GM21529 (cell line): ENCODE measurements at regions not wholly inside any gene's neighbourhood (a gene's known extent, or its start where the extent isn't known, plus 50 kb on each side); places are given as distances from the start of the nearest gene placed in this dataset.
"Not testable (repeated sequence)": the region's sequence is repeated elsewhere in the genome, so short reads cannot be mapped to it uniquely, and the experiment has no call there.

Experiments
- ATAC-seq: cut with Tn5 transposase; IDR thresholded peaks from one replicate; pipeline ENCODE4 v1.9.1; 2021; ENCODE audit not compliant: unreplicated experiment

DNA sequence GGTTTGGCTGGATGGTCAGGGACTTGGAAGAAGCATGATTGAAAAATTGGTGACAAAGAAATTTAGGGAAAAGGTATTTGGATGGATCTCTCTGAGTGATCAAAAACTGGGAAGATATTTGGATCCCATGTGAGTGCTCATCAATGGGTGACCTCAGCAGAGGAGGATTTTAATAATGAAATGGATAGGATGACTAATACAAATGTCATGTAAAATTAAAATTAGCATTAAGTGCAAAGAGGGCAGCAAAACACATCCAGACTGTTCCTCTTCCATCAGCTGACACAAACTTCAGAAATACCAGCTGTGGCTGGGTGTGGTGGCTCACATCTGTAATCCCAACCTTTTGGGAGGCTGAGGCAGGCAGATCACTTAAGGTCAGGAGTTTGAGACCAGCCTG is 151.7 kb downstream of the THBS2 start:
- no peak for ATAC-seq

DNA sequence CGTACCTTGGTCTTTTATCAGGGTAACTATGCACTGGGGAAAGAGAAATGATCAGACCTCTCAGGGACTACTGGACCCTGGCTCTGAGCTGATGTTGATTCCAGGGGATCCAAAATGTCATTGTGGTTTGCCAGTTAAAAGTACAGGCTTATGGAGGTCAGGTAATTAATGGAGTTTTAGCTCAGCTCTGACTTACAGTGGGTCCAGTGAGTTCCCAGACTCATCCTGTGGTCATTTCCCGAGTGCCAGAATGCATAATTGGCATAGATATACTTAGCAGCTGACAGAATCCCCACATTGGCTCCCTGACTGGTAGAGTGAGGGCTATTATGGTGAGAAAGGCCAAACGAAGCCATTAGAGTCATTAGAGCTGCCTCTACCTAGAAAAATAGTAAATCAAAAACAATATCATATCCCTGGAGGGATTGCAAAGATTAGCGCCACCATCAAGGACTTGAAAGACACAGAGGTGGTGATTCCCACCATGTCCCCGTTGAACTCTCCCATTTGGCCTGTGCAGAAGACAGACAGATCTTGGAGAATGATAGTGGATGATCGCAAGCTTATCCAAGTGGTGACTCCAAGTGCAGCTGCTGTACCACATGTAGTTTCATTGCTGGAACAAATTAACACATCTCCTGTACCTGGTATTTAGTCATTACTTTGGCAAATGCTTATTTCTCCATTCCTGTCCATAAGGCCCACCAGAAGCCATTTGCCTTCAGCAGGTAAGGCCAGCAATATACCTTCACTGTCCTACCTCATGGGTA is 152.4 kb downstream of the THBS2 start:
- no peak for ATAC-seq

DNA sequence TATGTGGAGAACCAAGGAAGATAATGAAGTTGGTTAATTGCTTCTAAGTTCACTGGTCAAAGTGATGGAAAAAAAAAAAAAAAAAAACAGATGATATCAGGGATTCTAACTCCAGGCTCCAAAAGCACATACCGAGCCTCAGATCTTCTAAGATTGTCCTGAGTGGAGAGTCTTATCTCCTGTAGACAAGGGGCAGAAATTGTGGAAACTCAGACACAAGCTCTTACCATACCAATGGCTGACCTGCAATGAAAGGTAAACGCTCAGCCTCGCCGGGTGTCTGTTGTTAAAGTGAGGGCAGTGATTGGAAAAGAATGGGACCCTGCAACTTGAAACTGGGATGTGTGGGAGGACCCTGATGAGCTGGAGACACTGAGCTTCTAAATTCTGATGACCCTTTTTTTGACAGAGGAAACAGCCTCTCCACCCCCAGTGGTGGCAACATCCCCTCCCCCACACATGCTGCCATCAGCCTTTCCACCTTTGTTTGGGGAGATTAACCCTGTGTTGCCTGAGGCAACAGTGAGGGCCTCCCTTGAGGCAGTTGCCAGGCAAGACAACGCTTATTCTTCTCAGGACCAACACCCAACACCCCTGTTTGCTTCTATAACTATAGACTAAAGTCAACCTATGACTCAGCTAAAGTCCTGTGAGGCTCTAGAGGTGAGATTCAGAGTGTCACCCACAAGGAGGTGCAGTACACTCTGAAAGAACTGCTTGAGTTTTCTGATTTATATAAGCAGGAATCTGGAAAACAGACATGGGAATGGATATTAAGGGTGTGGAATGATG is 154.0 kb downstream of the THBS2 start:
- ATAC-seq: no peak

DNA sequence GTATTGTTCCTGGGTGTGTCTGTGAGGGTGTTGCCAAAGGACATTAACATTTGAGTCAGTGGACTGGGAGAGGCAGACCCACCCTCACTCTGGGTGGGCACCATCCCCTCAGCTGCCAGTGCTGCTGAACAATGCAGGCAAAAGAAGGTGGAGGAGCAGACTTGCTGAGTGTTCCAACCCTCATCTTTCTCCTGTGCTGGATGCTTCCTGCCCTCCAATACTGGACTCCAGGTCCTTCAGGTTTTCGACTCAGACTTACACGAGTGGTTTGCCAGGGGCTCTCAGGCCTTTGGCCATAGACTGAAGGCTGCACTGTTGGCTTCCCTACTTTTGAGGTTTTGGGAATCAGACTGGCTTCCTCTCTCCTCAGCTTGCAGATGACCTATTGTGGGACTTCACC is 155.0 kb downstream of the THBS2 start:
- ATAC-seq: not testable (repeated sequence)

DNA sequence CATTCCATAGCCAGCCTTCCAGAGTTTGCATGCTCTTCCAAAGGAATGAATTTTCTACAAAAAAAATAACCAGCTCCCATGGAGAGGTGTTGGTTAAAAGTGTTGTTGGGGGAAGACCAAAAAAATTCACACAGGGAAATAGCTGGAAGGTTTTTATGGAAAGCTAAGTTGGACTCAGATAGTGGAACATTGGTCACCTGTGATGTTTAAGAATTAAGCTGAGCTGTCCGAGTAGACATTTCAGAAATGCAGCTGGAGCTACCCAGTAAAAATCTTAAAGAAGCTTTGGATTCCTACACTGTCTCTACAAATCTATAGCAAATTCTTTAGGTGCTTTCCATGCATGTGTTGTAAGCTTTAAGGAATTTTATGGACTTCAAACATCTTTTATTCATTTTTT is 155.5 kb downstream of the THBS2 start:
- no peak for ATAC-seq

DNA sequence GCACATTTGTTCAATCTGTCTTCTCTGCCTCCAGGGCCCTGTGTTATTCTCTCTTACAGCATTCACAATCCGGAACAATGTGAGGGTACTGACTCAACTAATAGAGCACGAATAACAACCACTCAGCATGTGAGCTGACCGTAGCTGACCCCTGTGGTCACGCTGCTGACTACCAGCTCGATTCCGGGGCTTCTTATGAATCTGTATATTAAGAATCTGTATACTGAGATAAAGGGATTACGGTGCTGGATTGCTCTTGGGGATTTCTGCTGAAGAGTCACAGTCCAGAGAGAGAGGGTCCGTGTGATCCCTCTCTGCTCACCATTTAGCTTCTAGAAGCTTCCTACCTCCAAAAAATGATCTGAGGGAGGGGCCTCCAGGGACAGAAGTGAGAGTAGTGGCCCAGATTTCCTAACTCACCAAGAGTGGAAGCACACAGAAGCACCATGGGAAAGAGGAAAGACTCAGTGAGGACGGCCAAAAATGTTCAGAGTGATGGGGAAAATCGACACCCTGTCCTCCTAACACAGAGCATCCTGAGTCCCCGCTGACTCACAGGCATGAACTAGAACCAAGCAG is 156.2 kb downstream of the THBS2 start:
- no peak for ATAC-seq

DNA sequence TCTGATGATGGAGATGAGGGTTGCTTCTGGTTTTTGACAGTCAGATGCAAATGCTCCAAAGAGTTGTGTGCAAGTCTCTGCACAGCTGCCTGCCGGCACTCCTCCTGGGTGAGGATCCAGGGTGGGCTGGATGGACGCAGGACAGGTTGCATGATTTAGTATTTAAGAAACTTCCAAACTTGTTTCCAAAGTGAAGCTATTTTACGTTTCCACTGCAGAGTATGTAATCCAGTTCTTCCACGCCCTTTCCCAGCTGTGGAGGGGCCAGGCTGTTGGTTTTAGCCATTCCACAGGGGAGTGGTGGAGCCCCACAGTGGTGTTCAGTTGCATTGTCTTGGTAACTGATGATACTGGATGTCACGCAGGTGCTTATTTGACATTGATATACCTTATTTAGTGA is 157.3 kb downstream of the THBS2 start:
- no peak for ATAC-seq

DNA sequence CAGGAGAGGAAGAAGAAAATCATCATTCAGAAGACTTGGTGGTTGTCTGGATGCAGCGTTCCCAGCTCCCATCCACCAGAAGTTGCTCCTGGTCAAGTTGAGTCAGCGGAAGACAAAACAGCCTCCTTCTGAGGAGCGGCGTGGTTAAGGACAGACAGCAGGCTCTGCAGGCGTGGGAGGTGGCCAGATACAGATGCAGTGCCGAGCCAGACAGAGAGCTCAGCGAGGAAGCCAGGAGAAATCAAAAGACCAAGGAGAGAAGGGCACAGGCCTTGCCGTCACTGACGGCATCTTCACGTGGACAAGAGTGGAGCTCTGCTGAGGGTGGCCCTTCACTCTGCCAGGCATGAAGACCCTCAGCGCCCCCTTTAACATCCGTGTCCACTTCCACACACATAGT is 158.5 kb downstream of the THBS2 start:
- ATAC-seq: no peak

DNA sequence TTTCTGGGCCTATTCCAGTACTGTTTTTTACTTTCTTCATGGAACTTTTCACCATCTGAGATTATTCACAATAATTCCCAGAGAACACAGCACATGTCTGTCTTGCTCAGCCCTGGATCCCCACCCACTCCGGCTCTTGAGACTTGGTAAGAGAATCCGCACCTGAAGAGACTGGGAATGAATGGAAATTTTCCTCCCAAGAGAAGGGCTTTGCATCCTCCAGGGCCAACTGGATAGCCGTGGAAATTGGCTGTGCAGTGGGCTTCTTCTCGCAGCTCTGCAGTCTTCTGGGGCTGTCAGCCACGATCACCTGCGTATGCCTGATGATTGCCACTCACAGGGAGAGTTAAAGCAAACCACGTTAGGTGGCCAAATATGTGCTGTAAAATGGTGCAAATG is 159.1 kb downstream of the THBS2 start:
- ATAC-seq: no peak

DNA sequence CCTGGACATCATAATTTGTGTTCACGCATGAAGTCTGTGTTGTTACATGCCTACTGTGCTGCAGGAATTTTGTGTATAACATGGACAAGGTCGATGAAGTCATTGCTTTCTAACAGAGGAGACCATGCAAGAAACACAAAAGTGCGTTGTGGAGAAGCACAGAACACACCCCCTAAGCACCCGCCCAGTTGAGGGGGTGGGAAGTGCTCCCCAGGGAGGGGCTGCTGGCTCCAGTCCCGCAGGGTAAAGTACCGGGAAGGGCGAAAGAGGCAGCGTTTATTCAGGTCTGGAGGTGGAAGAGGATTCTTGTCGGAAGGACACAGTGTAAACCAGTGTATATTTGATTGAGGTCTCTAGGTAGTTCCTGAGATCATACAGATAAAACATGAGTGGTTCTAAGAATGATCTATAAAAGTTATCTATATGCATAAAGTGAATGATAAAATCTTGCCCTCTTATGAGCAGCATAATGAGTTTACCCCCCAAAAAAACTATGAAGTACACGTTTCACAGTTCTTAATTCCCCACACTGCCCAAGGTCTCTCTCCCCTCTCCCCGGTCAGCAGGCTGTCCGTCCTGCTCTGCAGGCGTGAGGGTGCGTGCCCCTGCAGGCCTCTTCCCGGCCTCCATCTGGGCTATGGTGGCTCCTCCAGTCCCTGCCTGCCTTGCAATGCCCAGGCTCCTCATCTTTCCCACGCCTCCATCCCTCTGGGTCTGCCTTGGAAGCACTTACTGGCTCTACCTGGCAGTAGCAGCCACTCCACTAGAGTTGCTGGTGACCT is 159.7 kb downstream of the THBS2 start:
- no peak for ATAC-seq

DNA sequence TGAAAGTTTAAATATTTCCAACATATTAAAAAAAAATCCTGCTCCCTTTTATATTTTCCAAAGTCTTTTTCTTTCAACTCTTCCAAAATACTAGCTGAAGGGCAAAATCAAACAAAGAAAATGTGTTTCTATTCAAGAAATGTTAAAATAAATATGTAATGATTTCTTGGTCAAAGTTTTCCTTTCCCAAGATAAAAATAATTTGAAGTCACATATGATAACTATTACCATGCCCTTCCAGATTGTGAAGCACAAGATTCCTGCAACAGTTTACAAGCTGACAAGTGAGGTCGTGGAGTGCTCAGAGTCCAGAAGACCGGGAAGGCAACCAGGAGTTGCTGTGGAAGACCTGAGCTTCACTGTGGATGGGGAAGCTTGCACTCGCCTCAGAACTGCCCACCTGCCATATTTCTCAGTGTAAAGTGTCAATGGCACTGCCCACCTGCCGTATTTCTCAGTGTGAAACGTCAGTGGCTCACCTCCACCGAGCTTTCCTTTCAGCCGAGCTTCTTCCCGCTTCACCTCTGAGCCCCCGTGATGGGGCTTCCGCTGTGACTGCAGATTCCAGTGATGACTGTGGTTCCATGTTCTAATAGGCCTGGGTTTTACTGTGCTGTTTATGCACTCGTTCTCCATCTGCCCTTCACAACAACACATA is 160.5 kb downstream of the THBS2 start:
- ATAC-seq: no peak

DNA sequence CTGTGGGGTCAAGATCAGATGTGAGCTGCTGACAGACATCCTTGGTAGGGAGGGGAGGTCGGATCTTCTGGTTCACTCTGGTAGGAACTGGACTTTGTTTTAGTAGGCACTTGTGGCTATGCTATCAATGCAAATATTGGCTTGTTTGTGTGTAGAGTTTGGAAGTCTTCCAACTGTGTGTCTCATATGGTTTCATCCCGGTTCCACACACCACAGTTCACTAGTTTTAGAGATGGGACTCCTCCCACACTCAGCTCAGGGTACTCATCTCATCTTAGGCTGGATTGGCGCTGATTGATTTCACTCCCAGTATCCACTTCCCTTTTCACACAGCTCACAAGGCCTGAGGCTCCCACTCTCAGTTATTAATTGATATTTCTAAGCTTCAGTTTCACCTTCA is 161.3 kb downstream of the THBS2 start:
- no peak for ATAC-seq

DNA sequence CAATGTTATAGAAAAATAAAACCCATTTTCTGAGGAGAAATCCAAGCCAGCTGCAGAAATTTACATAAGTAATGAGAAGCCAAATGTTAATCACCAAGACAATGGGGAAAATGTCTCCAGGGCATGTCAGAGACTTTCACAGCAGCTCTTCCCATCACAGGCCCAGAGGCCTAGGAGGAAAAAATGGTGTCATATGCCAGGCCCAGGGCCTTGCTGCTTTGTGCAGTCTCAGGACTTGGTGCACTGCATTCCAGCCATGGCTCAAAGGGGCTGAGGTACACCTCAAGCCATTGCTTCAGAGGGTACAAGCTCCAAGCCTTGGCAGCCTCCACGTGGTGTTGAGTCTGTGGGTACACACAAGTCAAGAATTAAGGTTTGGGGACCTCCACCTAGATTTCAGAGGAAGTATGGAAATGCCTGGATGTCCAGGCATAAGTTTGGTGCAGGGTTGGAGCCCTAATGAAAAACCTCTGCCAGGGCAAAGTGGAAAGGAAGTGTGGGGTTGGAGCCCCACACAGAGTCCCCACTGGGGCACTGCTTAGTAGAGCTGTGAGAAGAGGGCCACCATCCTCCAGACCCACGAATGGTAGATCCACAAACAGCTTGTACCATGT is 163.0 kb downstream of the THBS2 start:
- not testable (repeated sequence) for ATAC-seq

DNA sequence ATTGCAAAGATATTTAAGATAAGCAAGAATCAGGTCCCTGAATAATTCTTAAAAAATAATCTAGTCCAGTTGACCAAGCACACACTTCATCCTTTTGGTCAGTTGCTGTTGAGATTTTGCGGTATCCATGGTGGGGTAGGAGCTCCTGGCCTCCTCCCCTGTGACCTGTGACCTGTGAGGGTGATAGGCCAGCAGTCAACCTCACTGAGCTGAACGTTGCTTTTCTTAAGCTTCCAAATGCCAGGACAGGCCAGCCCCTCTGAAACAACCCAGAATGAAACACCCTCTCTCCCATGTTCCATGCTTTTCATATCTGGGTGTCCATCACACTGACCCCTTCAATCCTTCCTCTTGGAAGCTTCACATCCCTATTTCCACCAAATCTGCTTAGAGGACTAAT is 164.9 kb downstream of the THBS2 start:
- no peak for ATAC-seq

DNA sequence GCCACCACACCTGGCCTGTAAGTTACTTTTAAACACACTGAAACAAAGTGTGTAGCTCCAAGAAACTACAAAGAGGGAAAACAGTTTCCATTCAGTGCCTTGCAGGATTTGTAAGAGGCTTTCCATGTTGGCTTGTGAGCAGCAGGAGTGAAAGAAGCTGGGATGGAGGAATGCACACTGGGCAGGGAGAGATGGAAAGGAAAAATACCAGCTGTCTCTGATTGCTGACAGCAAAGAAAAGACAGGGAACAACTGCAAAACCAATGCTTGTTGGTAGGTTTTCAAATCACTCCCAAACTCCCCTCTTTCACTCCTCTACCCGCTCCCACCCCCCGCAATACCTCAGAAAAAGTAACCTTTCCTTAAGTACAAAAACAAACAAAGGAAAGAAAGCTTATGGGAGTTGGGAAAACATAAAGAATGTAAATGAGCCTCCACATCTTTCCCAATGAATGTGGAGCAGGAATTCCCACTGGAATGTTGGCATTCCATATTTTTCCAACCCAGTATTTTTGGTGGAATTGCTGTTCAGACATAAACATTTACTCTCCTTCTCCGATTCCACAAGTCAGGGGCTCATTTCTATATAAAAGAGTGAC is 166.1 kb downstream of the THBS2 start:
- no peak for ATAC-seq

DNA sequence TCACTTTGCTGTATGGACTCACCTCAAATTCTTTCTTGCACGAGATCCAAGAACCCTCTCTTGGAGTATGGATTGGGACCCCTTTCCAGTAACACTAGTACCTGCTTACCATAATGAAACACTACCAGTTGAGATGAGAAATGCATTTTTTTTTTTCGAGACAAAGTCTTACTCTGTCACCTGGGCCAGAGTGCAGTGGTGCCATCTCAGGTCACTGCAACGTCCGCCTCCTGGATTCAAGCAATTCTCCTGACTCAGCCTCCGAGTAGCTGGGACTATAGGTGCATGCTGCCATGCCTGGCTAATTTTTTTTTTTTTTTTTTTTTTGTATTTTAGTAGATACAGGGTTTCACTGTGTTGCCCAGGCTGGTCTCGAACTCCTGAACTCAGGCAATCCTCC is 167.0 kb downstream of the THBS2 start:
- ATAC-seq: not testable (repeated sequence)

DNA sequence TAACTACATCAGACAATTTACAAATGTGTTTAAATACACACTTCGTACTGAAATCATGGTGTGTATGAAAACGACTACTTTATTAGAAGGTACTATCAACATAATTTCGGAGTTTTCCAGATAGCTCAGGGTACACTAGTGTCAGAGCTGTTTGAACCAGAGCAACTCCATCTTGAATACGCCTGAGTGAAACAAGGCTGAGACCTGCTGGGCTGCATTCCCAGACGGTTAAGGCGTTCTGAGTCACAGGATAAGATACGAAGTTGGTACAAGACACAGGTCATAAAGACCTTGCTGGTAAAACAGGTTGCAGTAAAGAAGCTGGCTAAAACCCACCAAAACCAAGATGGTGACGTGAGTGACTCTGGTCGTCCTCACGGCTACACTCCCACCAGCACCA is 167.6 kb downstream of the THBS2 start:
- no peak for ATAC-seq

DNA sequence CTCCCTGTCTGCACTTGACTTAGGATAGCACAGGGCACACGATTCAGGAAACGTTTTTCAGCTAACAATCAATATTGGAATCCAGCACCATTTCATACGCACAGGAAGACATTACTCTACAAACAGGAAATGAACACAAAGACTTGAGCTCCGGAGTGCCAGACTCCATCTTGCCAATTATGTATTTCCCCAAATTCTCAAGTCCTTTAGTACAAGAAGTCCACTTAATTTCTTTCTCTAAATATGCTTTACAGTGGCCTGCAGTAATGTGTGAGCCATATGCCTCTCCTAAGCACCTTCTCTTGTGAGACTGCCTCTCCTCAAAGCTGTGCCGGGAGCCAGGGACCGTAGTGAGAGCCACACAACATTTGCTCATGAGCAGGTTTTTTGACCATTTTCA is 168.2 kb downstream of the THBS2 start:
- ATAC-seq: no peak

DNA sequence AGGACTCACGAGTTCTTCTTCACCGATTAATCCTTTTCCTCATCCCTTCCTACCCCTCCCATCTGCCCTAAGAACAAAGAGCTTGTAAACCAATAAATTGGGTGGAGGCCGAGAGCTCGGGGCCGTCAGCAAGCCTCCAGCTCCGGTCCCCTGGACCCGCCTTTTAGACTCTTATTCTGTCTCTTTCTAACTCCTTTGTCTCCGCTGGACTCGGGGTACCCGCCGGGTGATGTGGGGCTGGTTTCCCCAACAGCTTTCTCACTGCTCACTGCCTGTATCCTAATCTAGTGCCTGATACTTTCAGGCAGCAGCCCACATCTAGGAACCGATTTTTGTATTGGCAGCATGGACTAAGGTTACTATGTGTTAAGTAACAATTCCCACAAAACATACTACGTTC is 169.1 kb downstream of the THBS2 start:
- not testable (repeated sequence) for ATAC-seq

DNA sequence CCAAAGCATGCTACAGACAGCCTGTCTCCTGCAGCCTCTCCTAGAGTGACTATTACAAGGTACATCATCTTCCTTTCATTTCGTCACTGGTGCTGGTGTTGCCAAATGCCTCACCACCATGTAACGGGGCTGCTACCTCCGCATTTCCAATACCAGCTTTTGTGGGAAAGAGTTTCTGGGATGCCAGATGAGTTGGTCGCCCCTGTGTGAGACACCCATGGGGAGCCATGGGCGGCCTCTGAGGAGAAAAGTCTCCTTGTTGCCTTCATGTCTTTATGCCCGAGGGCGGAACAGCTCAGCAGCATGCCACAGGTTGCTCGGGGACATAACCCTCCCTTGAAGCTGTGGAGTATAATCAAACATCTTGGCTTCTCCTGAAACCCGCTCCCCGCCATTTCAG is 169.6 kb downstream of the THBS2 start:
- ATAC-seq: no peak
